HL-60 (cell line): ENCODE measurements at regions not wholly inside any gene's neighbourhood (a gene's known extent, or its start where the extent isn't known, plus 50 kb on each side); places are given as distances from the start of the nearest gene placed in this dataset.

ENCODE experiments used
- GABPA ChIP-seq: IDR thresholded peaks from 2 replicates; pipeline ENCODE4 v1.6.1; 2012; ENCODE audit warnings: low read depth
- POLR2AphosphoS5 ChIP-seq: IDR thresholded peaks from 2 replicates; pipeline ENCODE4 v1.6.1; 2012; ENCODE audit warnings: low read depth
- TF ChIP-seq, protein P1 (sequence below): IDR thresholded peaks from one replicate; pipeline ENCODE4 v1.5.1; 2011; ENCODE audit warnings: low read length, control low read depth, inconsistent platforms; ENCODE audit not compliant: insufficient read depth
- TF ChIP-seq, protein P2 (sequence below): IDR thresholded peaks from 2 replicates; pipeline ENCODE4 v1.6.1; 2012; ENCODE audit warnings: low read depth; ENCODE audit not compliant: insufficient replicate concordance

DNA sequence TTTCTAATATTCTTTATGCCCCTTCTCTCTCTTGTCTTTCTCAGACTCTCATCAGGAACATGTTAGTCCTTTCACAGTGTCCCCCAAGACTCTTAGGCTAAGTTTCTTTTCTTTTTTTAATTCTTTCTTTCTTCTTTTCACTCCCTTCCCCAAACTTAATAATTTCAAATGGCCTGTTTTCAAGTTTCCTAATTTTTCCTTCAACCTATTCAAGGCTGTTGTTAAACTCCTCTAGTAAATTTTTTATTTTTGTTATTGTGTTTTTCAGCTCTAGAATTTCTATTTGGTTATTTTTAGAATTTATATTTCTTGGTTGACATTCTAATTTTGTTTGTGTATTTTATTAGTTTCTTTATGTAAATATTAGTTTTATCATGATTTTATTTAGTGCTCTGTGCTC, 236.6 kb upstream of the GYPC start:
- TF ChIP-seq, protein P1, sequence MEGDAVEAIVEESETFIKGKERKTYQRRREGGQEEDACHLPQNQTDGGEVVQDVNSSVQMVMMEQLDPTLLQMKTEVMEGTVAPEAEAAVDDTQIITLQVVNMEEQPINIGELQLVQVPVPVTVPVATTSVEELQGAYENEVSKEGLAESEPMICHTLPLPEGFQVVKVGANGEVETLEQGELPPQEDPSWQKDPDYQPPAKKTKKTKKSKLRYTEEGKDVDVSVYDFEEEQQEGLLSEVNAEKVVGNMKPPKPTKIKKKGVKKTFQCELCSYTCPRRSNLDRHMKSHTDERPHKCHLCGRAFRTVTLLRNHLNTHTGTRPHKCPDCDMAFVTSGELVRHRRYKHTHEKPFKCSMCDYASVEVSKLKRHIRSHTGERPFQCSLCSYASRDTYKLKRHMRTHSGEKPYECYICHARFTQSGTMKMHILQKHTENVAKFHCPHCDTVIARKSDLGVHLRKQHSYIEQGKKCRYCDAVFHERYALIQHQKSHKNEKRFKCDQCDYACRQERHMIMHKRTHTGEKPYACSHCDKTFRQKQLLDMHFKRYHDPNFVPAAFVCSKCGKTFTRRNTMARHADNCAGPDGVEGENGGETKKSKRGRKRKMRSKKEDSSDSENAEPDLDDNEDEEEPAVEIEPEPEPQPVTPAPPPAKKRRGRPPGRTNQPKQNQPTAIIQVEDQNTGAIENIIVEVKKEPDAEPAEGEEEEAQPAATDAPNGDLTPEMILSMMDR = no peak
- TF ChIP-seq GABPA = no peak
- TF ChIP-seq, protein P2, sequence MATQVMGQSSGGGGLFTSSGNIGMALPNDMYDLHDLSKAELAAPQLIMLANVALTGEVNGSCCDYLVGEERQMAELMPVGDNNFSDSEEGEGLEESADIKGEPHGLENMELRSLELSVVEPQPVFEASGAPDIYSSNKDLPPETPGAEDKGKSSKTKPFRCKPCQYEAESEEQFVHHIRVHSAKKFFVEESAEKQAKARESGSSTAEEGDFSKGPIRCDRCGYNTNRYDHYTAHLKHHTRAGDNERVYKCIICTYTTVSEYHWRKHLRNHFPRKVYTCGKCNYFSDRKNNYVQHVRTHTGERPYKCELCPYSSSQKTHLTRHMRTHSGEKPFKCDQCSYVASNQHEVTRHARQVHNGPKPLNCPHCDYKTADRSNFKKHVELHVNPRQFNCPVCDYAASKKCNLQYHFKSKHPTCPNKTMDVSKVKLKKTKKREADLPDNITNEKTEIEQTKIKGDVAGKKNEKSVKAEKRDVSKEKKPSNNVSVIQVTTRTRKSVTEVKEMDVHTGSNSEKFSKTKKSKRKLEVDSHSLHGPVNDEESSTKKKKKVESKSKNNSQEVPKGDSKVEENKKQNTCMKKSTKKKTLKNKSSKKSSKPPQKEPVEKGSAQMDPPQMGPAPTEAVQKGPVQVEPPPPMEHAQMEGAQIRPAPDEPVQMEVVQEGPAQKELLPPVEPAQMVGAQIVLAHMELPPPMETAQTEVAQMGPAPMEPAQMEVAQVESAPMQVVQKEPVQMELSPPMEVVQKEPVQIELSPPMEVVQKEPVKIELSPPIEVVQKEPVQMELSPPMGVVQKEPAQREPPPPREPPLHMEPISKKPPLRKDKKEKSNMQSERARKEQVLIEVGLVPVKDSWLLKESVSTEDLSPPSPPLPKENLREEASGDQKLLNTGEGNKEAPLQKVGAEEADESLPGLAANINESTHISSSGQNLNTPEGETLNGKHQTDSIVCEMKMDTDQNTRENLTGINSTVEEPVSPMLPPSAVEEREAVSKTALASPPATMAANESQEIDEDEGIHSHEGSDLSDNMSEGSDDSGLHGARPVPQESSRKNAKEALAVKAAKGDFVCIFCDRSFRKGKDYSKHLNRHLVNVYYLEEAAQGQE = no peak
- TF ChIP-seq POLR2AphosphoS5 = no peak
